HL-60 (cell line): ENCODE measurements at regions not wholly inside any gene's neighbourhood (a gene's known extent, or its start where the extent isn't known, plus 50 kb on each side); places are given as distances from the start of the nearest gene placed in this dataset.

Experiments used
- CTCF ChIP-seq: IDR thresholded peaks from one replicate; pipeline ENCODE4 v1.5.1; 2011; ENCODE audit warnings: low read length, control low read depth, inconsistent platforms; ENCODE audit not compliant: insufficient read depth
- POLR2AphosphoS5 ChIP-seq: IDR thresholded peaks from 2 replicates; pipeline ENCODE4 v1.6.1; 2012; ENCODE audit warnings: low read depth
- SPI1 ChIP-seq: IDR thresholded peaks from 2 replicates; pipeline ENCODE4 v1.6.1; 2012; ENCODE audit warnings: low read depth, mild to moderate bottlenecking, borderline replicate concordance
- TF ChIP-seq, protein P1 (sequence below): IDR thresholded peaks from 2 replicates; pipeline ENCODE4 v1.6.1; 2012; ENCODE audit warnings: low read depth; ENCODE audit not compliant: insufficient replicate concordance

DNA sequence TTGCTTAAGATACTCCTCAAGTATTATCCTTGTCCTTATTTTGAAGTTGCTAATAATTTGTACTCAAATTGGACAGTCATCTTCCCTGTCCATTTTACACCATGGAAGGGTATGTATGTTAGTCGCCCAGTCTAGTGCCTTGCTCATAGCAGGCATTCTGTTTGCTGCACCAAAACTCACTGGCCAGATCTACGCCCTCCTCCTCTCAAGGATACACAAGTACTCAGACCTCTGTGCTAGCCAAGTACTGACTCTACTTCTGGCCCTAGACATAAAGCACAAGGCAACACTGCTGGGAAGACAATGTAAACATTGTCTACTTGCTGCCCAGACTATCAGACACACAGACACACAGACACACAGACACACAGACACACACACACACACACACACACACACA is 57.7 kb downstream of the DNAAF9 start:
- no peak for TF ChIP-seq SPI1
- no peak for TF ChIP-seq CTCF
- TF ChIP-seq, protein P1, sequence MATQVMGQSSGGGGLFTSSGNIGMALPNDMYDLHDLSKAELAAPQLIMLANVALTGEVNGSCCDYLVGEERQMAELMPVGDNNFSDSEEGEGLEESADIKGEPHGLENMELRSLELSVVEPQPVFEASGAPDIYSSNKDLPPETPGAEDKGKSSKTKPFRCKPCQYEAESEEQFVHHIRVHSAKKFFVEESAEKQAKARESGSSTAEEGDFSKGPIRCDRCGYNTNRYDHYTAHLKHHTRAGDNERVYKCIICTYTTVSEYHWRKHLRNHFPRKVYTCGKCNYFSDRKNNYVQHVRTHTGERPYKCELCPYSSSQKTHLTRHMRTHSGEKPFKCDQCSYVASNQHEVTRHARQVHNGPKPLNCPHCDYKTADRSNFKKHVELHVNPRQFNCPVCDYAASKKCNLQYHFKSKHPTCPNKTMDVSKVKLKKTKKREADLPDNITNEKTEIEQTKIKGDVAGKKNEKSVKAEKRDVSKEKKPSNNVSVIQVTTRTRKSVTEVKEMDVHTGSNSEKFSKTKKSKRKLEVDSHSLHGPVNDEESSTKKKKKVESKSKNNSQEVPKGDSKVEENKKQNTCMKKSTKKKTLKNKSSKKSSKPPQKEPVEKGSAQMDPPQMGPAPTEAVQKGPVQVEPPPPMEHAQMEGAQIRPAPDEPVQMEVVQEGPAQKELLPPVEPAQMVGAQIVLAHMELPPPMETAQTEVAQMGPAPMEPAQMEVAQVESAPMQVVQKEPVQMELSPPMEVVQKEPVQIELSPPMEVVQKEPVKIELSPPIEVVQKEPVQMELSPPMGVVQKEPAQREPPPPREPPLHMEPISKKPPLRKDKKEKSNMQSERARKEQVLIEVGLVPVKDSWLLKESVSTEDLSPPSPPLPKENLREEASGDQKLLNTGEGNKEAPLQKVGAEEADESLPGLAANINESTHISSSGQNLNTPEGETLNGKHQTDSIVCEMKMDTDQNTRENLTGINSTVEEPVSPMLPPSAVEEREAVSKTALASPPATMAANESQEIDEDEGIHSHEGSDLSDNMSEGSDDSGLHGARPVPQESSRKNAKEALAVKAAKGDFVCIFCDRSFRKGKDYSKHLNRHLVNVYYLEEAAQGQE: no peak
- no peak for TF ChIP-seq POLR2AphosphoS5
